SK-N-SH (cell line): ENCODE measurements at regions not wholly inside any gene's neighbourhood (a gene's known extent, or its start where the extent isn't known, plus 50 kb on each side); places are given as distances from the start of the nearest gene placed in this dataset.

Experiments
- CTCF ChIA-PET: fragments of 300-600, 350-600 bp; formaldehyde crosslinking; extraction: SDS; loops from one replicate; lab custom pipeline; 2021; lab: Yijun Ruan, JAX
- POLR2A ChIA-PET: fragments of 350-600 bp; sonication (Branson Sonifier 250); formaldehyde crosslinking; extraction: SDS; loops from one replicate; lab custom pipeline; 2020; ENCODE audit warnings: antibody characterized with exemption, inconsistent platforms; lab: Yijun Ruan, JAX
- DNase-seq: peaks from one replicate; pipeline ENCODE4 v3.0.0; 2012
- H2AFZ ChIP-seq: fragments of 200-600 bp; sonication (generic); 2 replicates; pipeline ENCODE4 v1.8.1; 2016; ENCODE audit warnings: antibody characterized with exemption, mild to moderate bottlenecking, low read depth
- H3F3A ChIP-seq: fragments of 200-600 bp; sonication (generic); replicated peaks from 2 replicates; pipeline ENCODE3; 2016; ENCODE audit warnings: antibody characterized with exemption, mild to moderate bottlenecking; ENCODE audit not compliant: insufficient read depth
- H3K27ac ChIP-seq, 2 experiments: fragments of 200-500 bp in 1 of 2; fragments of 200-600 bp in 1 of 2; sonication (Bioruptor generic) in 1 of 2; sonication (generic), shearing (Covaris generic) in 1 of 2; 2 replicates each; pipeline versions ENCODE4 v1.5.1 to v1.6.1; 2014 to 2016; ENCODE audit warnings: low read depth in 2 of 2, inconsistent platforms in 1 of 2, low read length in 1 of 2, mild to moderate bottlenecking in 1 of 2, mixed read lengths in 1 of 2
- H3K27me3 ChIP-seq: fragments of 200-600 bp; sonication (generic), shearing (Covaris generic); 2 replicates; pipeline ENCODE4 v1.6.1; 2016; ENCODE audit warnings: mixed run types; ENCODE audit not compliant: insufficient read depth
- H3K36me3 ChIP-seq, 2 experiments: fragments of 200-500 bp in 1 of 2; fragments of 200-600 bp in 1 of 2; sonication (Bioruptor generic) in 1 of 2; sonication (generic) in 1 of 2; replicated peaks in 1 of 2; 2 replicates each; pipeline versions ENCODE3 to v1.5.1; 2014 to 2016; ENCODE audit warnings: low read length in 1 of 2, mild to moderate bottlenecking in 1 of 2; ENCODE audit not compliant: insufficient read depth in 2 of 2, control insufficient read depth in 1 of 2
- H3K4me1 ChIP-seq, 2 experiments: fragments of 200-500 bp in 1 of 2; fragments of 200-600 bp in 1 of 2; sonication (Bioruptor generic) in 1 of 2; sonication (generic), shearing (Covaris generic) in 1 of 2; 2 replicates each; pipeline versions ENCODE4 v1.5.1 to v1.6.1; 2014 to 2016; ENCODE audit warnings: low read depth in 1 of 2, low read length in 1 of 2, mixed run types in 1 of 2; ENCODE audit not compliant: insufficient read depth in 2 of 2, control insufficient read depth in 1 of 2
- H3K4me2 ChIP-seq: fragments of 200-600 bp; sonication (generic), shearing (Covaris generic); 2 replicates; pipeline ENCODE4 v1.6.1; 2017; ENCODE audit warnings: mixed run types
- H3K4me3 ChIP-seq, 2 experiments: fragments of 200-500 bp in 1 of 2; fragments of 200-600 bp in 1 of 2; sonication (Bioruptor generic) in 1 of 2; sonication (generic), shearing (Covaris generic) in 1 of 2; 2 replicates each; pipeline versions ENCODE4 v1.5.1 to v1.8.1; 2014 to 2016; ENCODE audit warnings: low read depth in 2 of 2, inconsistent platforms in 1 of 2, low read length in 1 of 2, mild to moderate bottlenecking in 1 of 2, mixed read lengths in 1 of 2, moderate library complexity in 1 of 2
- H3K79me2 ChIP-seq: fragments of 200-600 bp; sonication (generic); 2 replicates; pipeline ENCODE4 v1.8.1; 2017; ENCODE audit warnings: mild to moderate bottlenecking; ENCODE audit not compliant: insufficient read depth
- H3K9ac ChIP-seq: fragments of 200-600 bp; sonication (generic); 2 replicates; pipeline ENCODE4 v1.6.1; 2017; ENCODE audit warnings: mixed run types
- H3K9me2 ChIP-seq: fragments of 200-600 bp; sonication (generic); 2 replicates; pipeline ENCODE4 v1.6.1; 2017; ENCODE audit warnings: mixed run types
- H3K9me3 ChIP-seq: fragments of 200-600 bp; sonication (generic); 2 replicates; pipeline ENCODE4 v1.6.1; 2017; ENCODE audit warnings: mixed run types, mild to moderate bottlenecking, moderate library complexity
- H4K20me1 ChIP-seq: fragments of 200-600 bp; sonication (generic); 2 replicates; pipeline ENCODE4 v1.6.1; 2017; ENCODE audit warnings: mild to moderate bottlenecking, mixed run types; ENCODE audit not compliant: insufficient read depth
- ELF1 ChIP-seq: IDR thresholded peaks from 2 replicates; pipeline ENCODE4 v1.4.0; 2012
- IRF3 ChIP-seq: fragments of 150-350 bp; IDR thresholded peaks from 2 replicates; pipeline ENCODE4 v1.6.1; 2016; ENCODE audit warnings: mild to moderate bottlenecking, low read depth, low read length
- JUND ChIP-seq: IDR thresholded peaks from 2 replicates; pipeline ENCODE4 v1.4.0; 2012
- POLR2AphosphoS5 ChIP-seq: IDR thresholded peaks from 2 replicates; pipeline ENCODE4 v1.6.1; 2012; ENCODE audit warnings: low read depth, low read length
- RAD21 ChIP-seq: IDR thresholded peaks from 2 replicates; pipeline ENCODE4 v1.6.1; 2012; ENCODE audit warnings: mild to moderate bottlenecking, low read length
- SIN3A ChIP-seq: IDR thresholded peaks from 2 replicates; pipeline ENCODE4 v1.6.1; 2012; ENCODE audit warnings: low read depth, mild to moderate bottlenecking, low read length, moderate library complexity, borderline replicate concordance
- TCF12 ChIP-seq: IDR thresholded peaks from 2 replicates; pipeline ENCODE4 v1.4.0; 2012
- WGBS: methylation state at CpG from one replicate; pipeline ENCODE4 v1.1.6; 2017; ENCODE audit warnings: low lambda C conversion rate; 5-methylcytosine and 5-hydroxymethylcytosine counted together
- TF ChIP-seq, protein P1 (sequence below): IDR thresholded peaks from 2 replicates; pipeline ENCODE4 v1.6.1; 2012; ENCODE audit warnings: mild to moderate bottlenecking, low read depth, low read length, moderate library complexity

DNA sequence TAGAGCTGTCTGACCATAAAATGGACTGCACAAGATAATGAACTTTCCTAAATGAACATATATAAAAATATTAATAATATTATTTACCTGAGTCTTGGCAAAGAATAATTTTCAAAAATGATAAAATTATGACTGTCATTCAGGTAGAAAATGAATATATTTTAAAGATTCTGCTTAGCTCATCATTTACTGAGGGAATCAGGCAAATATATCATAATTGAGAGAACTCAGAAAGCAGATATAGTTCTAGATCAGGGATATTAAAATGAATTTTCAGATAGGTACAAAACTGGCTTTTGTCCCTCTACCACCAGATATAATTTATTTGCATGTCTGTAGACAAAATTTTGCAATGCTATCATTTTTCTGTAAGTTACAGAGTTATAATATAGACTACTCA lies 86.1 kb upstream of the CPM start:
- peaks cover 2% of the 10 kb centered on the region for H3F3A ChIP-seq
- H3K9ac ChIP-seq, result no peak overlapping the region
- no peak overlapping the region for H3K4me2 ChIP-seq
- POLR2A ChIA-PET, result no interaction called here
- H3K27ac ChIP-seq, result no peak overlapping the region
- DNase-seq, result no peak
- no peaks in the 10 kb centered on the region for H3K79me2 ChIP-seq
- H4K20me1 ChIP-seq, result no peaks in the 10 kb centered on the region
- H3K9me2 ChIP-seq, result no peaks in the 10 kb centered on the region
- no peaks in the 10 kb centered on the region for H3K9me3 ChIP-seq
- CTCF ChIA-PET, result no interaction called here
- TF ChIP-seq SIN3A, result no peak
- TF ChIP-seq, all 33 proteins: peak for 0
- H3K4me1 ChIP-seq, result no peaks in the 10 kb centered on the region
- no peaks in the 10 kb centered on the region for H3K36me3 ChIP-seq
- H3K4me3 ChIP-seq, result no peak overlapping the region
- H3K27me3 ChIP-seq, result no peaks in the 10 kb centered on the region
- no peak overlapping the region for H2AFZ ChIP-seq

- H3K9ac ChIP-seq, result no peak overlapping the region
- H3K36me3 ChIP-seq, result no peaks in the 10 kb centered on the region
- no peaks in the 10 kb centered on the region for H3K4me1 ChIP-seq
- TF ChIP-seq, protein P1, sequence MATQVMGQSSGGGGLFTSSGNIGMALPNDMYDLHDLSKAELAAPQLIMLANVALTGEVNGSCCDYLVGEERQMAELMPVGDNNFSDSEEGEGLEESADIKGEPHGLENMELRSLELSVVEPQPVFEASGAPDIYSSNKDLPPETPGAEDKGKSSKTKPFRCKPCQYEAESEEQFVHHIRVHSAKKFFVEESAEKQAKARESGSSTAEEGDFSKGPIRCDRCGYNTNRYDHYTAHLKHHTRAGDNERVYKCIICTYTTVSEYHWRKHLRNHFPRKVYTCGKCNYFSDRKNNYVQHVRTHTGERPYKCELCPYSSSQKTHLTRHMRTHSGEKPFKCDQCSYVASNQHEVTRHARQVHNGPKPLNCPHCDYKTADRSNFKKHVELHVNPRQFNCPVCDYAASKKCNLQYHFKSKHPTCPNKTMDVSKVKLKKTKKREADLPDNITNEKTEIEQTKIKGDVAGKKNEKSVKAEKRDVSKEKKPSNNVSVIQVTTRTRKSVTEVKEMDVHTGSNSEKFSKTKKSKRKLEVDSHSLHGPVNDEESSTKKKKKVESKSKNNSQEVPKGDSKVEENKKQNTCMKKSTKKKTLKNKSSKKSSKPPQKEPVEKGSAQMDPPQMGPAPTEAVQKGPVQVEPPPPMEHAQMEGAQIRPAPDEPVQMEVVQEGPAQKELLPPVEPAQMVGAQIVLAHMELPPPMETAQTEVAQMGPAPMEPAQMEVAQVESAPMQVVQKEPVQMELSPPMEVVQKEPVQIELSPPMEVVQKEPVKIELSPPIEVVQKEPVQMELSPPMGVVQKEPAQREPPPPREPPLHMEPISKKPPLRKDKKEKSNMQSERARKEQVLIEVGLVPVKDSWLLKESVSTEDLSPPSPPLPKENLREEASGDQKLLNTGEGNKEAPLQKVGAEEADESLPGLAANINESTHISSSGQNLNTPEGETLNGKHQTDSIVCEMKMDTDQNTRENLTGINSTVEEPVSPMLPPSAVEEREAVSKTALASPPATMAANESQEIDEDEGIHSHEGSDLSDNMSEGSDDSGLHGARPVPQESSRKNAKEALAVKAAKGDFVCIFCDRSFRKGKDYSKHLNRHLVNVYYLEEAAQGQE, result no peak
- TF ChIP-seq ELF1, result no peak
- no peak for TF ChIP-seq JUND
- no peak for TF ChIP-seq RAD21
- no peak for TF ChIP-seq TCF12
- TF ChIP-seq, all 33 proteins: peak for 0
- H3K9me2 ChIP-seq, result no peaks in the 10 kb centered on the region
- H4K20me1 ChIP-seq, result no peaks in the 10 kb centered on the region
- H3K27ac ChIP-seq, result no peak overlapping the region
- H3K79me2 ChIP-seq, result no peaks in the 10 kb centered on the region
- H2AFZ ChIP-seq, result no peak overlapping the region
- H3K4me2 ChIP-seq, result no peak overlapping the region
- ChIA-PET CTCF (no interaction called here), POLR2A (no interaction called here)
- no peak overlapping the region for H3K4me3 ChIP-seq
- DNase-seq, result no peak
- H3K27me3 ChIP-seq, result no peaks in the 10 kb centered on the region
- no peaks in the 10 kb centered on the region for H3K9me3 ChIP-seq
- H3F3A ChIP-seq, result peaks cover 2% of the 10 kb centered on the region
These were observed 86.9 kb upstream of the CPM start for GRCh38 chr12:69019910-69020309.

DNA sequence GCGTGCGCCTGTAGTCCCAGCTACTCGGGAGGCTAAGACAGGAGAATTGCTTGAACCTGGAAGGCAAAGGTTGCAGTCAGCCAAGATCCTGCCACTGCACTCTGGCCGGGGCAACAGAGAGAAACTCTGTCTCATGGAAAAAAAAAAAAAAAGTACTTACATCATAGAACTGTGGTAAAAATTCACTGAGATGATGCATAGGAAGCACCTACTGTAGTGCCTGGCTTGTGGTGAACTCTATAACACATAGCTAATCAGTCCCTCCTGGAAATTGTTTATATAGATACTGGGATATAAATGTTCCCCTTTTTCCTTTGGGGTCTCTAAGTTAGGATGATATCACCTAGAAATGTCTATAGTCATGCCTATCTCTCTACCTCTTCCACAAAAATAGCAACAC lies 89.7 kb upstream of the CPM start:
- 87% methylated on average over 4 of the region's 4 CpGs for WGBS
- H3F3A ChIP-seq, result peaks cover 2% of the 10 kb centered on the region
- H3K27me3 ChIP-seq, result no peaks in the 10 kb centered on the region
- 0 out of 4 replicates have a peak, but pooled peaks cover 0 to under 1% of the 10 kb centered on the region in 2 experiments for H3K4me1 ChIP-seq
- TF ChIP-seq IRF3, result no peak
- no peak for TF ChIP-seq POLR2AphosphoS5
- TF ChIP-seq, all 33 proteins: peak for 0
- Histone ChIP-seq H3K4me2 (no peak overlapping the region), H3K27ac (no peak overlapping the region), H3K9me2 (no peaks in the 10 kb centered on the region), H2AFZ (no peak overlapping the region), H3K9ac (no peak overlapping the region), H3K79me2 (no peaks in the 10 kb centered on the region), H3K36me3 (no peaks in the 10 kb centered on the region), H4K20me1 (no peaks in the 10 kb centered on the region), H3K4me3 (no peak overlapping the region), H3K9me3 (no peaks in the 10 kb centered on the region)
- ChIA-PET CTCF (interaction anchor here (0.5 kb wide), 1 partner anchor 13 kb away, joined by 3 read pairs; no protein-coding TSS in a partner anchor), POLR2A (no interaction called here)
- no peak for DNase-seq
